ENCODE measurements at regions not wholly inside any gene's neighbourhood (a gene's known extent, or its start where the extent isn't known, plus 50 kb on each side); places are given as distances from the start of the nearest gene placed in this dataset.
"Not testable (repeated sequence)": the region's sequence is repeated elsewhere in the genome, so short reads cannot be mapped to it uniquely, and the experiment has no call there.

- H3K9ac ChIP-seq (ENCODE audit: low read length): no peak overlapping the region
- no peaks in the 10 kb centered on the region for H3K36me3 ChIP-seq (ENCODE audit: control insufficient read depth, insufficient read depth, low read length)
- H3K27me3 ChIP-seq (ENCODE audit: control insufficient read depth, insufficient read depth, low read length): no peaks in the 10 kb centered on the region
- peaks cover 16% of the 10 kb centered on the region for H3K9me3 ChIP-seq (ENCODE audit: control insufficient read depth, insufficient read depth, low read depth, low read length)
- no peak overlapping the region for H3K27ac ChIP-seq (ENCODE audit: low read depth, low read length)
- H3K4me1 ChIP-seq (ENCODE audit: control insufficient read depth, insufficient read depth, low read length): peaks cover 8% of the 10 kb centered on the region; the same call in 1 of the 2 replicates
- H3K4me3 ChIP-seq (ENCODE audit: low read depth, low read length): no peak overlapping the region
These were observed 256.3 kb downstream of the CENPC start for GRCh38 chr4:67288964-67289363.

GRCh38 chr4:67286724-67287123 lies 258.6 kb downstream of the CENPC start:
- Histone ChIP-seq H3K9ac (ENCODE audit: low read length) (no peak overlapping the region), H3K27ac (ENCODE audit: low read depth, low read length) (no peak overlapping the region), H3K4me3 (ENCODE audit: low read depth, low read length) (no peak overlapping the region), H3K27me3 (ENCODE audit: control insufficient read depth, insufficient read depth, low read length) (no peaks in the 10 kb centered on the region), H3K9me3 (ENCODE audit: control insufficient read depth, insufficient read depth, low read depth, low read length) (peaks cover 21% of the 10 kb centered on the region), H3K36me3 (ENCODE audit: control insufficient read depth, insufficient read depth, low read length) (no peaks in the 10 kb centered on the region), H3K4me1 (ENCODE audit: control insufficient read depth, insufficient read depth, low read length) (peaks cover 8% of the 10 kb centered on the region; the same call in 1 of the 2 replicates)

- Histone ChIP-seq H3K27ac (ENCODE audit: low read depth, low read length) (no peak overlapping the region), H3K9ac (ENCODE audit: low read length) (no peak overlapping the region), H3K9me3 (ENCODE audit: control insufficient read depth, insufficient read depth, low read depth, low read length) (peaks cover 18% of the 10 kb centered on the region), H3K27me3 (ENCODE audit: control insufficient read depth, insufficient read depth, low read length) (no peaks in the 10 kb centered on the region), H3K4me1 (ENCODE audit: control insufficient read depth, insufficient read depth, low read length) (no peaks in the 10 kb centered on the region), H3K36me3 (ENCODE audit: control insufficient read depth, insufficient read depth, low read length) (no peaks in the 10 kb centered on the region), H3K4me3 (ENCODE audit: low read depth, low read length) (no peak overlapping the region)
These were observed 262.6 kb downstream of the CENPC start for GRCh38 chr4:67282749-67283148.

- Histone ChIP-seq H3K27ac (ENCODE audit: low read depth, low read length) (no peak overlapping the region), H3K4me1 (ENCODE audit: control insufficient read depth, insufficient read depth, low read length) (peaks cover 4% of the 10 kb centered on the region; the same call in 1 of the 2 replicates), H3K9me3 (ENCODE audit: control insufficient read depth, insufficient read depth, low read depth, low read length) (peaks cover 27% of the 10 kb centered on the region), H3K9ac (ENCODE audit: low read length) (no peak overlapping the region), H3K27me3 (ENCODE audit: control insufficient read depth, insufficient read depth, low read length) (no peaks in the 10 kb centered on the region), H3K4me3 (ENCODE audit: low read depth, low read length) (no peak overlapping the region), H3K36me3 (ENCODE audit: control insufficient read depth, insufficient read depth, low read length) (no peaks in the 10 kb centered on the region)
These were observed 270.0 kb downstream of the CENPC start for GRCh38 chr4:67275179-67275750.

- not testable (repeated sequence) for H3K27me3 ChIP-seq (ENCODE audit: control insufficient read depth, insufficient read depth, low read length)
These were observed 270.6 kb downstream of the CENPC start for GRCh38 chr4:67274671-67275070.

GRCh38 chr4:67273666-67274065 lies 271.6 kb downstream of the CENPC start:
- no peak overlapping the region for H3K4me3 ChIP-seq (ENCODE audit: low read depth, low read length)
- H3K9me3 ChIP-seq (ENCODE audit: control insufficient read depth, insufficient read depth, low read depth, low read length): peaks cover 27% of the 10 kb centered on the region
- no peak overlapping the region for H3K27ac ChIP-seq (ENCODE audit: low read depth, low read length)
- H3K4me1 ChIP-seq (ENCODE audit: control insufficient read depth, insufficient read depth, low read length): peaks cover 4% of the 10 kb centered on the region; the same call in 1 of the 2 replicates
- no peaks in the 10 kb centered on the region for H3K36me3 ChIP-seq (ENCODE audit: control insufficient read depth, insufficient read depth, low read length)
- H3K9ac ChIP-seq (ENCODE audit: low read length): no peak overlapping the region
- no peaks in the 10 kb centered on the region for H3K27me3 ChIP-seq (ENCODE audit: control insufficient read depth, insufficient read depth, low read length)

More at GRCh38 chr4:67274671-67275070, 270.6 kb downstream of the CENPC start:
- H3K36me3 ChIP-seq (ENCODE audit: control insufficient read depth, insufficient read depth, low read length); H3K4me1 ChIP-seq (ENCODE audit: control insufficient read depth, insufficient read depth, low read length); H3K9ac ChIP-seq (ENCODE audit: low read length); H3K4me3 ChIP-seq (ENCODE audit: low read depth, low read length); H3K27ac ChIP-seq (ENCODE audit: low read depth, low read length): not testable (repeated sequence)
- H3K9me3 ChIP-seq (ENCODE audit: control insufficient read depth, insufficient read depth, low read depth, low read length): peaks cover 27% of the 10 kb centered on the region

GRCh38 chr4:67261971-67262370 lies 283.3 kb downstream of the CENPC start:
- Histone ChIP-seq H3K9ac (ENCODE audit: low read length) (no peak overlapping the region), H3K9me3 (ENCODE audit: control insufficient read depth, insufficient read depth, low read depth, low read length) (no peaks in the 10 kb centered on the region), H3K27ac (ENCODE audit: low read depth, low read length) (no peak overlapping the region), H3K4me1 (ENCODE audit: control insufficient read depth, insufficient read depth, low read length) (peaks cover 5% of the 10 kb centered on the region; the same call in 1 of the 2 replicates), H3K36me3 (ENCODE audit: control insufficient read depth, insufficient read depth, low read length) (no peaks in the 10 kb centered on the region), H3K27me3 (ENCODE audit: control insufficient read depth, insufficient read depth, low read length) (no peaks in the 10 kb centered on the region), H3K4me3 (ENCODE audit: low read depth, low read length) (no peak overlapping the region)

GRCh38 chr4:67256388-67257043 lies 288.8 kb downstream of the CENPC start:
- Histone ChIP-seq H3K9me3 (ENCODE audit: control insufficient read depth, insufficient read depth, low read depth, low read length) (no peaks in the 10 kb centered on the region), H3K9ac (ENCODE audit: low read length) (no peak overlapping the region), H3K4me1 (ENCODE audit: control insufficient read depth, insufficient read depth, low read length) (no peaks in the 10 kb centered on the region), H3K4me3 (ENCODE audit: low read depth, low read length) (no peak overlapping the region), H3K27ac (ENCODE audit: low read depth, low read length) (no peak overlapping the region), H3K36me3 (ENCODE audit: control insufficient read depth, insufficient read depth, low read length) (no peaks in the 10 kb centered on the region), H3K27me3 (ENCODE audit: control insufficient read depth, insufficient read depth, low read length) (no peaks in the 10 kb centered on the region)

GRCh38 chr4:67250131-67250896 lies 295.0 kb downstream of the CENPC start:
- Histone ChIP-seq H3K9ac (ENCODE audit: low read length) (no peak overlapping the region), H3K9me3 (ENCODE audit: control insufficient read depth, insufficient read depth, low read depth, low read length) (no peaks in the 10 kb centered on the region), H3K4me1 (ENCODE audit: control insufficient read depth, insufficient read depth, low read length) (no peaks in the 10 kb centered on the region), H3K36me3 (ENCODE audit: control insufficient read depth, insufficient read depth, low read length) (no peaks in the 10 kb centered on the region), H3K4me3 (ENCODE audit: low read depth, low read length) (no peak overlapping the region), H3K27me3 (ENCODE audit: control insufficient read depth, insufficient read depth, low read length) (no peaks in the 10 kb centered on the region), H3K27ac (ENCODE audit: low read depth, low read length) (no peak overlapping the region)

- H3K9ac ChIP-seq (ENCODE audit: low read length): no peak overlapping the region
- H3K36me3 ChIP-seq (ENCODE audit: control insufficient read depth, insufficient read depth, low read length): no peaks in the 10 kb centered on the region
- H3K9me3 ChIP-seq (ENCODE audit: control insufficient read depth, insufficient read depth, low read depth, low read length): no peaks in the 10 kb centered on the region
- no peak overlapping the region for H3K27ac ChIP-seq (ENCODE audit: low read depth, low read length)
- H3K4me3 ChIP-seq (ENCODE audit: low read depth, low read length): no peak overlapping the region
- no peaks in the 10 kb centered on the region for H3K27me3 ChIP-seq (ENCODE audit: control insufficient read depth, insufficient read depth, low read length)
- no peaks in the 10 kb centered on the region for H3K4me1 ChIP-seq (ENCODE audit: control insufficient read depth, insufficient read depth, low read length)
These were observed 308.5 kb downstream of the CENPC start for GRCh38 chr4:67236788-67237187.

GRCh38 chr4:67236318-67236717 lies 309.0 kb downstream of the CENPC start:
- Histone ChIP-seq H3K9me3 (ENCODE audit: control insufficient read depth, insufficient read depth, low read depth, low read length) (no peaks in the 10 kb centered on the region), H3K27me3 (ENCODE audit: control insufficient read depth, insufficient read depth, low read length) (no peaks in the 10 kb centered on the region), H3K4me3 (ENCODE audit: low read depth, low read length) (no peak overlapping the region), H3K27ac (ENCODE audit: low read depth, low read length) (no peak overlapping the region), H3K9ac (ENCODE audit: low read length) (no peak overlapping the region), H3K36me3 (ENCODE audit: control insufficient read depth, insufficient read depth, low read length) (no peaks in the 10 kb centered on the region), H3K4me1 (ENCODE audit: control insufficient read depth, insufficient read depth, low read length) (no peaks in the 10 kb centered on the region)
